ENCODE measurements at regions not wholly inside any gene's neighbourhood (a gene's known extent, or its start where the extent isn't known, plus 50 kb on each side); places are given as distances from the start of the nearest gene placed in this dataset.

- Mint-ChIP-seq H3K9me3 (peaks cover 0 to 14% (median 4%) of the 10 kb centered on the region in 7 donors), H3K4me3 (no peak overlapping the region), H3K27me3 (ENCODE audit: low read depth in 3 of 3) (no peaks in the 10 kb centered on the region), H3K4me1 (no peaks in the 10 kb centered on the region), H3K36me3 (no peaks in the 10 kb centered on the region), H3K27ac (no peak overlapping the region)
- H3K27me3 ChIP-seq (ENCODE audit: control insufficient read depth in 2 of 2, insufficient read depth in 2 of 2, low read length in 2 of 2), result no peaks in the 10 kb centered on the region
- H3K4me1 ChIP-seq (ENCODE audit: control insufficient read depth in 1 of 2, insufficient read depth in 2 of 2, low read length in 2 of 2), result no peaks in the 10 kb centered on the region
- 0% methylated on average over 1 of the region's 3 CpGs for WGBS (ENCODE audit: insufficient coverage)
- H3K36me3 ChIP-seq (replicated peaks in 1 of 2; ENCODE audit: control insufficient read depth in 1 of 2, insufficient read depth in 2 of 2, low read length in 2 of 2), result no peaks in the 10 kb centered on the region
- intact Hi-C loops (cut with micrococcal nuclease), result no loop called here
- H3K79me2 ChIP-seq (ENCODE audit: insufficient read depth, low read length), result no peaks in the 10 kb centered on the region
- no peak for DNase-seq
- H3K9me3 ChIP-seq (replicated peaks in 1 of 2; ENCODE audit: control insufficient read depth in 1 of 2, insufficient read depth in 1 of 2, low read length in 2 of 2), result peaks cover 4 to 9% of the 10 kb centered on the region in 2 donors
- H3K4me2 ChIP-seq (replicated peaks; ENCODE audit: extremely low read depth, low read length, poor library complexity, severe bottlenecking), result no peak overlapping the region
- no peak overlapping the region for H2AFZ ChIP-seq (ENCODE audit: insufficient read depth, low read depth, low read length, poor library complexity, severe bottlenecking)
- no peaks in the 10 kb centered on the region for H4K20me1 ChIP-seq (ENCODE audit: insufficient read depth, low read length)
- H3K27ac ChIP-seq (ENCODE audit: low read depth in 1 of 2, low read length in 2 of 2), result no peak overlapping the region
- no peak overlapping the region for H3K4me3 ChIP-seq (replicated peaks in 1 of 3; ENCODE audit: low read depth in 2 of 3, low read length in 3 of 3)
- no peak overlapping the region for H3K9ac ChIP-seq (ENCODE audit: insufficient read depth, low read length, poor library complexity, severe bottlenecking)
- TF ChIP-seq, protein P1, sequence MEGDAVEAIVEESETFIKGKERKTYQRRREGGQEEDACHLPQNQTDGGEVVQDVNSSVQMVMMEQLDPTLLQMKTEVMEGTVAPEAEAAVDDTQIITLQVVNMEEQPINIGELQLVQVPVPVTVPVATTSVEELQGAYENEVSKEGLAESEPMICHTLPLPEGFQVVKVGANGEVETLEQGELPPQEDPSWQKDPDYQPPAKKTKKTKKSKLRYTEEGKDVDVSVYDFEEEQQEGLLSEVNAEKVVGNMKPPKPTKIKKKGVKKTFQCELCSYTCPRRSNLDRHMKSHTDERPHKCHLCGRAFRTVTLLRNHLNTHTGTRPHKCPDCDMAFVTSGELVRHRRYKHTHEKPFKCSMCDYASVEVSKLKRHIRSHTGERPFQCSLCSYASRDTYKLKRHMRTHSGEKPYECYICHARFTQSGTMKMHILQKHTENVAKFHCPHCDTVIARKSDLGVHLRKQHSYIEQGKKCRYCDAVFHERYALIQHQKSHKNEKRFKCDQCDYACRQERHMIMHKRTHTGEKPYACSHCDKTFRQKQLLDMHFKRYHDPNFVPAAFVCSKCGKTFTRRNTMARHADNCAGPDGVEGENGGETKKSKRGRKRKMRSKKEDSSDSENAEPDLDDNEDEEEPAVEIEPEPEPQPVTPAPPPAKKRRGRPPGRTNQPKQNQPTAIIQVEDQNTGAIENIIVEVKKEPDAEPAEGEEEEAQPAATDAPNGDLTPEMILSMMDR (IDR thresholded peaks at IDR 0.05), result no peak
Observed at GRCh38 chr11:106459135-106459534, 381.7 kb downstream of the AASDHPPT start.

GRCh38 chr11:106461148-106461691 is 383.8 kb downstream of the AASDHPPT start:
- no peaks in the 10 kb centered on the region for H3K27me3 Mint-ChIP-seq (ENCODE audit: low read depth in 3 of 3)
- intact Hi-C loops (cut with micrococcal nuclease), result no loop called here
- 54% methylated on average over 4 of the region's 5 CpGs for WGBS (ENCODE audit: insufficient coverage)
- Histone ChIP-seq H3K27ac (ENCODE audit: low read depth in 1 of 2, low read length in 2 of 2) (no peak overlapping the region), H3K4me3 (replicated peaks in 1 of 3; ENCODE audit: low read depth in 2 of 3, low read length in 3 of 3) (no peak overlapping the region), H3K4me1 (ENCODE audit: control insufficient read depth in 1 of 2, insufficient read depth in 2 of 2, low read length in 2 of 2) (no peaks in the 10 kb centered on the region), H4K20me1 (ENCODE audit: insufficient read depth, low read length) (no peaks in the 10 kb centered on the region), H3K79me2 (ENCODE audit: insufficient read depth, low read length) (no peaks in the 10 kb centered on the region), H3K9ac (ENCODE audit: insufficient read depth, low read length, poor library complexity, severe bottlenecking) (no peak overlapping the region), H3K36me3 (replicated peaks in 1 of 2; ENCODE audit: control insufficient read depth in 1 of 2, insufficient read depth in 2 of 2, low read length in 2 of 2) (no peaks in the 10 kb centered on the region), H3K4me2 (replicated peaks; ENCODE audit: extremely low read depth, low read length, poor library complexity, severe bottlenecking) (no peak overlapping the region), H3K27me3 (ENCODE audit: control insufficient read depth in 2 of 2, insufficient read depth in 2 of 2, low read length in 2 of 2) (no peaks in the 10 kb centered on the region), H3K9me3 (replicated peaks in 1 of 2; ENCODE audit: control insufficient read depth in 1 of 2, insufficient read depth in 1 of 2, low read length in 2 of 2) (peaks cover 4 to 16% of the 10 kb centered on the region in 2 donors), H2AFZ (ENCODE audit: insufficient read depth, low read depth, low read length, poor library complexity, severe bottlenecking) (no peak overlapping the region)
- H3K27ac Mint-ChIP-seq, result no peak overlapping the region
- no peaks in the 10 kb centered on the region for H3K4me1 Mint-ChIP-seq
- peaks cover 0 to 10% (median 4%) of the 10 kb centered on the region in 7 donors for H3K9me3 Mint-ChIP-seq
- no peak for DNase-seq
- H3K4me3 Mint-ChIP-seq, result no peak overlapping the region
- H3K36me3 Mint-ChIP-seq, result no peaks in the 10 kb centered on the region
- TF ChIP-seq, protein P1 (IDR thresholded peaks at IDR 0.05), result no peak
